HG02852 (cell line): ENCODE measurements at regions not wholly inside any gene's neighbourhood (a gene's known extent, or its start where the extent isn't known, plus 50 kb on each side); places are given as distances from the start of the nearest gene placed in this dataset.

ENCODE experiments used
- ATAC-seq: cut with Tn5 transposase; IDR thresholded peaks from one replicate; pipeline ENCODE4 v1.9.1; 2021; ENCODE audit warnings: mild to moderate bottlenecking, moderate library complexity; ENCODE audit not compliant: unreplicated experiment

DNA sequence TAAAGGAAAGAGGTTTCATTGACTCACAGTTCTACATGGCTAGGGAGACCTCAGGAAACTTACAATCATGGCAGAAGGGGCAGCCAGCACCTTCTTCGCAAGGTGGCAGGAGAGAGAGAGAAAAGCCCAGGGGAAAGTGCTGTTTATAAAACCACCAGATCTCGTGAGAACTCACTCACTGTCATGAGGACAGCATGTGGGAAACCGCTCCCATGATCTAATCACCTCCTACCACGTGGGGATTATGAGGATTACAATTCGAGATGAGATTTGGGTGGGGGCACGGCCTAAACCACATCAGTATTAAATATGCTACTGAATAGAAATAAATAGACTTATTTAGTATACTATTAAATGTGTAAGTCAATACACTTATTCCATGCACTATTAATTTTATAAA lies 70.6 kb upstream of the TCF21 start:
- ATAC-seq = no peak

DNA sequence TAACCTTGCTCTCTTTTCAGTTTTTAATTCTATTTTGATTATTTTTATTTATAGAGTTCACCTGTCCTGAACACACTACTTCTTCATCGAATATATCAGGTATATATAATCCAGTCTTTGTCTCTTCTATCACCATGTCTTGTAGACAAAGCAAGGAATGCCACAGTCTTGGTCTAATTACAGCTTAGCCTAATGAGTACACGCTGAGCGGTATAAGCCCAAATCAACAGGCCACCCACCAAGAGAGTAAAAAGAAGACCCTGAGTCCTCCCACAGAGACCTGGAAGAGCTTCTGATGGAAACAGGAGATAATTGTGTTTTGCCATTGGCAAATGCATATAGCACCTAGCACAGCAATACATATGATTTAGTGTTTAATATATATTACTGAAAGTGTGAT lies 68.7 kb upstream of the TCF21 start:
- no peak for ATAC-seq

DNA sequence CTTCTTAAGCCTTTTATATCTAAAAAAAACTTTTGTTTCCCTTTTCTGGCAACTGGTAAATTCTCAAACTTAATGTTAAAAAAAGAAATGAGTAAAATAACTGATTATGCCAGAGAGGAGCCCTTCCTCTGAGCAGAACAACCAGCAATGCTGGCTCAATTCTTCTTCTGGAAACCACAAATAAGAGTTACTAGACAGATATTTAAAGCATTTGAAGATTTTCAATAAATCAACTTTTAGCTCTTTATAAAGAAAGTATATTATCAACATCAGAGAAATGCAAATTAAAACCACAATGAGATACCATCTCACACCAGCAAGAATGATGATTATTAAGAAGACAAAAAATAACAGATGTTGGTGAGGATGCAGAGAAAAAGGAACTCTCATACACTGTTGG lies 61.1 kb upstream of the TCF21 start:
- ATAC-seq = no peak

DNA sequence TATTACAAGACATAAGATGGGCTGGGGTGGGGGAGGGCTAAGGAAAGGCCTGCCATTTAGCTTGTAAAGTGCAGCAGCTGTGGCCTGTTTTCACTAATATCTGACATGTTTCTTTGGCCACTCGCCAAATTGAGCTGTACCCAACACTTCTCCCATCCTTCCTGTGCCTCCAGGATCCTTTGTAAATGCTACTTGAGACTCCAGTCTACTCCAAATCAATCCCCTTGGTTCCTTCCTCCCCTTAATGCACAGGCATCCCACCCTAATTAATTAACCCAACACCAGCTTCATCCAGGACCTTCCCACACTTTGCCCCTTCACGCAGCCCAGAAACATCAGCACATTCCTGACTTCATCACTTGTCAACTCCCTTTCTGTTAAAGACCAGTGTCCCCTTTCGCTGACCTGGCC lies 55.0 kb upstream of the TCF21 start:
- no peak for ATAC-seq

DNA sequence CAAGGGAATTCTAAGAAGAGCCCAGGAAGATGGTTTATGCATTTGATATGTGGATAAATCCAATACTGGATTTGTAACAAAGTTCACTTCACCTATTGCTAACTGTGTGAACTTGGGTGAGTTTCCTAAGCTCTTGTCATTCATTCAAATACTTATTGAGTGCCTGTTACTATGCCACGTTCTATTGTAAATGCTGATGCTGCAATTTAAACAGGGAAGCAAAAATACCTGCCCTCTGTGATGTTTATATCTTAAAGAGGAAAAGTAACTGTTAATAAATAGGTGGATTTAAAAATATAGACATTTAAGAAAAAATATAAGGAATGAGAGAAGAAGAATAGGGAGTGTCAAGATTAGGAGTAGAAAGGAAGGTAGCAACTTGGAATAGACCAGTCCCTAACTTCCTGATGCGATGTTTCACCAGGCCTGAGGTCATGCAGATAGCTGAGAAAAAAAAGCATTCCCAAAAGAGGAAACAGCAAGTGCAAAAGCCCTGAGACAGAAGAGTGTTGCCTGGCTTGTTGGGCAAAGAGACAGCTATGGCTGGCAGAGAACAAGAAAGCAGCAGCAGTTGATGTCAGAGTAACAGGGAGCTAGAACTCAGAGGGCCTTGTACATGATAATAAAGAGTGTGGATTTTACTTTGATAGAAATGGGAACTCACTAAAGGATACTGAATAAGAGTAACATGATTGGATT lies 54.3 kb upstream of the TCF21 start:
- no peak for ATAC-seq

DNA sequence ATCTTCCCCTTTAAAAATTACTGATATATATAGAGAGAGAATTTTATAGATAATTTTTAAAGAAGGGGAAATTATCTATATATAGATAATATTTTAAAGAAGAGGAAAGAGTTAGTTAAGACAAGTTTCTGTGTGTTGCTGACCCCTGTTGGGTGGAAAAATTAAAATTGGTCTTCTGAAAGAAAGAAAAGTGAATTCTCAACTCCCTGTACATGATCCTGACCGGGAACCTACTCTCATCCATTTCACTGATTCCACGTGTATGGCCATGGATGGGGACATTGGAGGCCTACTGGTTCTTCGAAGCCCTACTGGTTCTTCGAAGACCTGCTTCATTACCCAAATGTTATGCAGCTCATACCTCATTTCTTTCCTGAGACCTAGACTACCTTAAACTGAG lies 53.0 kb upstream of the TCF21 start:
- ATAC-seq = no peak

DNA sequence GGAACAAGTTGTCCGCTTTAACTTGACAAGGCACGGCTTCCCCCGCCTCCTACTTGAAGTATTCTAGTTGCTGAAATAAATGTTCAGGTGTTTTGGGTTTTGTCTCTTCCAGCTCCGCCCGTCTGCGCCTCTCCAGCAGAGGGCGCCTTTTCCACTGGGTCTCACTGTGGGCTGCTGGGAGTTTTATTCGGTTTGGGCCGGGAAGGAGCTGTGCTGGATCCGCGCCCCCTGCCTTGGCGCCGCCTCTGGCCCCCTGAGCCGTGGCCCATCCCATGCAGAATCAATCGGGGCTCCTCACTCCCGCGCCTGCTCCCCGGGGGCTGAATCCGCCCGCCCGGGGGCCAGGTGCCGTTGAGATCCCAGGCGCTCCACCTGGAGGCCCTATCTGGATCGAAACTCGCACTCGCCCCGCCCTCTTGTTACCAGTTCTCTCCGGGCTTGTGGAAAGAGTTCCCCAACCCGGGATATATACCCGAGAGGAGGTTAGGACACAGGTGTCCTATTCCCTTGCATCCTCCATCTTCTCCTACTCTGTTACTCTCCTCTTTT lies 51.0 kb upstream of the TCF21 start:
- ATAC-seq = peak; percentile 72
